GM12892 (cell line): ENCODE measurements at regions not wholly inside any gene's neighbourhood (a gene's known extent, or its start where the extent isn't known, plus 50 kb on each side); places are given as distances from the start of the nearest gene placed in this dataset.

ENCODE experiments used
- DNase-seq: peaks from one replicate; pipeline ENCODE4 v3.0.0; 2011; ENCODE audit not compliant: insufficient read length
- FAIRE-seq: peaks from 2 replicates; lab custom pipeline; 2011; peaks lifted over from hg19 to GRCh38; lab: Jason Lieb, UNC
- POLR2A ChIP-seq: IDR thresholded peaks from 2 replicates; pipeline ENCODE4 v1.6.1; 2011; ENCODE audit warnings: low read depth, low read length, control low read depth
- POLR2AphosphoS5 ChIP-seq: IDR thresholded peaks from 2 replicates; pipeline ENCODE4 v1.6.1; 2011; ENCODE audit warnings: low read depth, low read length, control low read depth
- TAF1 ChIP-seq: IDR thresholded peaks from 2 replicates; pipeline ENCODE4 v1.6.1; 2011; ENCODE audit warnings: low read depth, mild to moderate bottlenecking, control low read depth, low read length, borderline replicate concordance

GRCh38 chr1:79875187-79875586 is 868.7 kb upstream of the ADGRL4 start:
- FAIRE-seq (no peak), DNase-seq (no peak)
- TF ChIP-seq POLR2AphosphoS5 (no peak), POLR2A (no peak), TAF1 (no peak)

- TF ChIP-seq TAF1 (no peak), POLR2A (no peak), POLR2AphosphoS5 (no peak)
- FAIRE-seq (no peak), DNase-seq (no peak)
Observed at GRCh38 chr1:79874289-79874688, 867.8 kb upstream of the ADGRL4 start.

GRCh38 chr1:79859212-79859948 is 852.9 kb upstream of the ADGRL4 start:
- FAIRE-seq (no peak), DNase-seq (no peak)
- TF ChIP-seq POLR2A (no peak), POLR2AphosphoS5 (no peak), TAF1 (no peak)

- DNase-seq (no peak), FAIRE-seq (no peak)
- TF ChIP-seq POLR2A (no peak), TAF1 (no peak), POLR2AphosphoS5 (no peak)
Observed at GRCh38 chr1:79852004-79852403, 845.5 kb upstream of the ADGRL4 start.

GRCh38 chr1:79849388-79849787 is 842.9 kb upstream of the ADGRL4 start:
- TF ChIP-seq POLR2A (no peak), POLR2AphosphoS5 (no peak), TAF1 (no peak)
- DNase-seq (no peak), FAIRE-seq (no peak)

GRCh38 chr1:79848316-79848715 is 841.8 kb upstream of the ADGRL4 start:
- FAIRE-seq (no peak), DNase-seq (no peak)
- TF ChIP-seq TAF1 (no peak), POLR2AphosphoS5 (no peak), POLR2A (no peak)

GRCh38 chr1:79847700-79848099 is 841.2 kb upstream of the ADGRL4 start:
- TF ChIP-seq TAF1, result no peak
- no peak for TF ChIP-seq POLR2A
- TF ChIP-seq POLR2AphosphoS5, result no peak
- DNase-seq (no peak), FAIRE-seq (no peak)

- no peak for FAIRE-seq
- no peak for DNase-seq
- TF ChIP-seq TAF1, result no peak
- TF ChIP-seq POLR2A, result no peak
- no peak for TF ChIP-seq POLR2AphosphoS5
Observed at GRCh38 chr1:79845936-79846335, 839.4 kb upstream of the ADGRL4 start.

- TF ChIP-seq TAF1 (no peak), POLR2A (no peak), POLR2AphosphoS5 (no peak)
- FAIRE-seq (no peak), DNase-seq (no peak)
Observed at GRCh38 chr1:79842811-79843210, 836.3 kb upstream of the ADGRL4 start.

- no peak for TF ChIP-seq POLR2A
- no peak for TF ChIP-seq POLR2AphosphoS5
- TF ChIP-seq TAF1, result no peak
- FAIRE-seq (no peak), DNase-seq (no peak)
Observed at GRCh38 chr1:79839882-79840281, 833.4 kb upstream of the ADGRL4 start.

GRCh38 chr1:79827446-79827845 is 820.9 kb upstream of the ADGRL4 start:
- TF ChIP-seq POLR2AphosphoS5, result no peak
- TF ChIP-seq POLR2A, result no peak
- no peak for TF ChIP-seq TAF1
- FAIRE-seq (no peak), DNase-seq (no peak)

GRCh38 chr1:79825551-79825950 is 819.0 kb upstream of the ADGRL4 start:
- no peak for DNase-seq
- no peak for FAIRE-seq
- TF ChIP-seq POLR2A (no peak), TAF1 (no peak), POLR2AphosphoS5 (no peak)
